Sigmoid colon (tissue), 6 donors: ENCODE measurements at regions not wholly inside any gene's neighbourhood (a gene's known extent, or its start where the extent isn't known, plus 50 kb on each side); places are given as distances from the start of the nearest gene placed in this dataset.

Source experiments
- DNase-seq: peaks from one replicate; pipeline ENCODE4 v3.0.0-alpha.2; 2019
- H3K27ac ChIP-seq, 4 donors: fragments of 200-600 bp; sonication (generic); one replicate each; pipeline ENCODE4 v1.5.1; 2016 to 2019; ENCODE audit warnings: mild to moderate bottlenecking in 1 of 4
- H3K27me3 ChIP-seq, 3 donors: fragments of 200-600 bp; sonication (generic); one replicate each; pipeline ENCODE4 v1.5.1; 2019; ENCODE audit warnings: mild to moderate bottlenecking in 1 of 3
- H3K36me3 ChIP-seq, 4 donors: fragments of 200-600 bp; sonication (generic); one replicate each; pipeline ENCODE4 v1.5.1; 2016 to 2019
- H3K4me1 ChIP-seq, 4 donors: fragments of 200-600 bp; sonication (generic); one replicate each; pipeline ENCODE4 v1.5.1; 2017 to 2019
- H3K4me3 ChIP-seq, 4 donors: fragments of 200-600 bp; sonication (generic); one replicate each; pipeline ENCODE4 v1.5.1; 2017 to 2019; ENCODE audit warnings: mild to moderate bottlenecking in 2 of 4, moderate library complexity in 1 of 4
- H3K9me3 ChIP-seq, 4 donors: fragments of 200-600 bp in 3 of 4; sonication (generic) in 3 of 4; one replicate each; pipeline versions ENCODE4 v1.5.1 to v1.6.1; 2013 to 2019
- CTCF ChIP-seq, 4 experiments: fragments of 450-650 bp in 3 of 4; fragments of 200-600 bp in 1 of 4; IDR thresholded peaks; one replicate each; pipeline ENCODE4 v1.5.1; 2016 to 2019; ENCODE audit warnings: antibody characterized with exemption in 4 of 4, mild to moderate bottlenecking in 3 of 4, moderate library complexity in 2 of 4
- EP300 ChIP-seq, 4 donors: sonication (generic); formaldehyde crosslinking; IDR thresholded peaks; one replicate each; pipeline ENCODE4 v1.6.1; 2017; ENCODE audit warnings: antibody characterized with exemption in 4 of 4
- POLR2A ChIP-seq, 2 donors: fragments of 450-650 bp; IDR thresholded peaks; one replicate each; pipeline ENCODE4 v1.6.1; 2016; ENCODE audit warnings: antibody characterized with exemption in 2 of 2, mild to moderate bottlenecking in 2 of 2, moderate library complexity in 2 of 2
- POLR2AphosphoS5 ChIP-seq, 4 donors: sonication (generic); formaldehyde crosslinking; IDR thresholded peaks; one replicate each; pipeline ENCODE4 v1.6.1; 2017; ENCODE audit warnings: antibody characterized with exemption in 4 of 4
- WGBS, 2 donors: extraction: QIAGEN DNeasy Blood & Tissue Kit; methylation state at CpG; one replicate each; pipeline ENCODE4 v1.1.7; 2013; 5-methylcytosine and 5-hydroxymethylcytosine counted together
- intact Hi-C: fragments of 100-400 bp; cut with DNase I; formaldehyde crosslinking; loops from one replicate; pipeline ENCODE4 v1.15.1; 2023
- donor health status: healthy with polysubstance abuse.
- donor health status: healthy.

- WGBS, 2 donors: 43 to 71% methylated on average over 2 of the region's 2 CpGs
- H3K36me3 ChIP-seq: no peaks in the 10 kb centered on the region
- DNase-seq: no peak
- intact Hi-C loops: no loop called here
- no peak overlapping the region for H3K27ac ChIP-seq
- H3K27me3 ChIP-seq: no peaks in the 10 kb centered on the region
- no peak overlapping the region for H3K4me3 ChIP-seq
- peaks cover 0 to 4% (median 1%) of the 10 kb centered on the region in 4 donors for H3K9me3 ChIP-seq
- no peak for TF ChIP-seq POLR2A (IDR thresholded peaks at IDR 0.05)
- no peak for TF ChIP-seq EP300 (IDR thresholded peaks at IDR 0.05)
- no peak for TF ChIP-seq POLR2AphosphoS5 (IDR thresholded peaks at IDR 0.05)
- TF ChIP-seq CTCF (IDR thresholded peaks at IDR 0.05): no peak
- peaks cover 0 to 9% (median 0%) of the 10 kb centered on the region in 4 donors for H3K4me1 ChIP-seq
Measured at GRCh38 chr3:83065851-83066460, 1304.5 kb upstream of the GBE1 start.

- Histone ChIP-seq H3K4me1 (peaks cover 0 to 9% (median 0%) of the 10 kb centered on the region in 4 donors), H3K27me3 (no peaks in the 10 kb centered on the region), H3K4me3 (no peak overlapping the region), H3K27ac (no peak overlapping the region), H3K9me3 (peaks cover 0 to 4% (median 1%) of the 10 kb centered on the region in 4 donors), H3K36me3 (no peaks in the 10 kb centered on the region)
- TF ChIP-seq POLR2AphosphoS5 (IDR thresholded peaks at IDR 0.05): no peak
- no peak for TF ChIP-seq CTCF (IDR thresholded peaks at IDR 0.05)
- TF ChIP-seq EP300 (IDR thresholded peaks at IDR 0.05): no peak
- TF ChIP-seq POLR2A (IDR thresholded peaks at IDR 0.05): no peak
- no peak for DNase-seq
- 57 to 73% methylated on average over 2 of the region's 2 CpGs for WGBS, 2 donors
- intact Hi-C loops: no loop called here
Measured at GRCh38 chr3:83063446-83063845, 1302.0 kb upstream of the GBE1 start.

GRCh38 chr3:83048556-83048955 is 1287.1 kb upstream of the GBE1 start:
- H3K27ac ChIP-seq: no peak overlapping the region
- no peaks in the 10 kb centered on the region for H3K9me3 ChIP-seq
- 39 to 49% methylated on average over 2 of the region's 2 CpGs for WGBS, 2 donors
- no peaks in the 10 kb centered on the region for H3K27me3 ChIP-seq
- intact Hi-C loops: no loop called here
- H3K4me3 ChIP-seq: no peak overlapping the region
- H3K36me3 ChIP-seq: no peaks in the 10 kb centered on the region
- TF ChIP-seq CTCF (IDR thresholded peaks at IDR 0.05) (no peak), POLR2A (IDR thresholded peaks at IDR 0.05) (no peak), POLR2AphosphoS5 (IDR thresholded peaks at IDR 0.05) (no peak), EP300 (IDR thresholded peaks at IDR 0.05) (no peak)
- no peaks in the 10 kb centered on the region for H3K4me1 ChIP-seq
- DNase-seq: no peak

- 49 to 56% methylated on average over 1 of the region's 1 CpG for WGBS, 2 donors
- Histone ChIP-seq H3K36me3 (no peaks in the 10 kb centered on the region), H3K4me3 (no peak overlapping the region), H3K27ac (no peak overlapping the region), H3K4me1 (no peaks in the 10 kb centered on the region), H3K27me3 (no peaks in the 10 kb centered on the region), H3K9me3 (no peaks in the 10 kb centered on the region)
- TF ChIP-seq POLR2AphosphoS5 (IDR thresholded peaks at IDR 0.05): no peak
- TF ChIP-seq CTCF (IDR thresholded peaks at IDR 0.05): no peak
- no peak for TF ChIP-seq POLR2A (IDR thresholded peaks at IDR 0.05)
- no peak for TF ChIP-seq EP300 (IDR thresholded peaks at IDR 0.05)
- intact Hi-C loops: no loop called here
- DNase-seq: no peak
Measured at GRCh38 chr3:83039422-83039821, 1278.0 kb upstream of the GBE1 start.

GRCh38 chr3:83035704-83036010 is 1274.2 kb upstream of the GBE1 start:
- no peak for DNase-seq
- no peaks in the 10 kb centered on the region for H3K36me3 ChIP-seq
- no peaks in the 10 kb centered on the region for H3K9me3 ChIP-seq
- no peaks in the 10 kb centered on the region for H3K27me3 ChIP-seq
- intact Hi-C loops: no loop called here
- TF ChIP-seq POLR2A (IDR thresholded peaks at IDR 0.05): no peak
- TF ChIP-seq CTCF (IDR thresholded peaks at IDR 0.05): no peak
- no peak for TF ChIP-seq POLR2AphosphoS5 (IDR thresholded peaks at IDR 0.05)
- TF ChIP-seq EP300 (IDR thresholded peaks at IDR 0.05): no peak
- H3K4me1 ChIP-seq: no peaks in the 10 kb centered on the region
- no peak overlapping the region for H3K27ac ChIP-seq
- WGBS, 2 donors: 49 to 82% methylated on average over 2 of the region's 2 CpGs
- no peak overlapping the region for H3K4me3 ChIP-seq
